ENCODE measurements at regions not wholly inside any gene's neighbourhood (a gene's known extent, or its start where the extent isn't known, plus 50 kb on each side); places are given as distances from the start of the nearest gene placed in this dataset.

DNA sequence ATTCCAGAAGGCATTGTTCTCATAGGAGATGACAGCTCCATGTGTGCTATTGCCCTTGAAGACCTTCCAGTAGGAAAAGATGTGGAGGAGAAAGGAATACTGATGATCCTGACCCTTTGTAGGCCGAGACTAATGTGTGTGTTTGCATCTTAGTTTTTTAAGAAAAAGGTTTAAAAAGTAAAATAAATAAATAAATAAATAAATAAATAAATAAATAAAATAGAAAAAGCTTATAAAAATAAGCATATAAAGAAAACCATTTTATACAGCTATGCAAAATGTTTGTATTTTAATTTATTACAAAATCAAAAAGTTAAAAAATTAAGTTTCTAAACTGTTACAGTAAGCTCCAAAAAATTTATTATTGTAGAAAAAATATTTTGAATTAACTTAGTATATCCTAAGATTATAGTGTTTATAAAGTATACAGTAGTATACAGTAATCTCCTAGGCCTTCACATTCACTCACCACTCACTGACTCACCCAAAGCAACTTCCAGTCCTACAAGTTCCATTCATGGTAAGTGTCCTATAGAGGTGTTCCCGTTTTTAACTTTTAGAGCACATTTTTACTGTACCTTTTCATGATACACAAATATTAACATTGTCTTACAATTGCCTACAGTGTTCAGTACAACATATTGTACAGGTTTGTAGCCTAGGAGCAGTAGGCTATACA lies 435.2 kb upstream of the SEMA3A start:
- TF ChIP-seq TP53 (CRISPR knock-in tag; IDR thresholded peaks at IDR 0.05) (no peak), EP300 (IDR thresholded peaks at IDR 0.05) (no peak), BHLHE40 (IDR thresholded peaks at IDR 0.05; ENCODE audit: low read depth, low read length) (no peak), CEBPB (IDR thresholded peaks at IDR 0.05) (no peak), CTCF (IDR thresholded peaks at IDR 0.05) (no peak), ZSCAN20 (CRISPR knock-in tag; IDR thresholded peaks at IDR 0.05) (no peak), POLR2A (IDR thresholded peaks at IDR 0.05; ENCODE audit: low read length) (no peak), MAX (IDR thresholded peaks at IDR 0.05) (no peak), HOXA7 (CRISPR knock-in tag; IDR thresholded peaks at IDR 0.05) (no peak), RFX5 (IDR thresholded peaks at IDR 0.05) (no peak), REST (IDR thresholded peaks at IDR 0.05) (no peak), ZFP36 (IDR thresholded peaks at IDR 0.05; ENCODE audit: borderline replicate concordance, partially characterized antibody) (no peak)
- TF ChIP-seq, protein P1, sequence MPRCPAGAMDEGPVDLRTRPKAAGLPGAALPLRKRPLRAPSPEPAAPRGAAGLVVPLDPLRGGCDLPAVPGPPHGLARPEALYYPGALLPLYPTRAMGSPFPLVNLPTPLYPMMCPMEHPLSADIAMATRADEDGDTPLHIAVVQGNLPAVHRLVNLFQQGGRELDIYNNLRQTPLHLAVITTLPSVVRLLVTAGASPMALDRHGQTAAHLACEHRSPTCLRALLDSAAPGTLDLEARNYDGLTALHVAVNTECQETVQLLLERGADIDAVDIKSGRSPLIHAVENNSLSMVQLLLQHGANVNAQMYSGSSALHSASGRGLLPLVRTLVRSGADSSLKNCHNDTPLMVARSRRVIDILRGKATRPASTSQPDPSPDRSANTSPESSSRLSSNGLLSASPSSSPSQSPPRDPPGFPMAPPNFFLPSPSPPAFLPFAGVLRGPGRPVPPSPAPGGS (IDR thresholded peaks at IDR 0.05), result no peak
